Fibroblast of the aortic adventitia (primary cell): ENCODE measurements at regions not wholly inside any gene's neighbourhood (a gene's known extent, or its start where the extent isn't known, plus 50 kb on each side); places are given as distances from the start of the nearest gene placed in this dataset.
A peak's percentile ranks its signal among the peaks of the same experiment; 100 is the strongest.
"Not testable (repeated sequence)": the region's sequence is repeated elsewhere in the genome, so short reads cannot be mapped to it uniquely, and the experiment has no call there.

ENCODE experiments used
- DNase-seq: peaks from one replicate; pipeline ENCODE4 v3.0.0-alpha.2; 2010; ENCODE audit warnings: low read depth
- H3K4me3 ChIP-seq: 2 replicates; pipeline ENCODE4 v1.5.1; 2011; ENCODE audit warnings: low read depth, mild to moderate bottlenecking, control low read depth, low read length, moderate library complexity

- DNase-seq, H3K4me3 ChIP-seq: not testable (repeated sequence)
These were observed 1336.5 kb downstream of the SPATA31A7 start for GRCh38 chr9:62526306-62526705.

GRCh38 chr9:62532162-62532776, 1342.4 kb downstream of the SPATA31A7 start:
- peak overlapping the region; percentile 51 for H3K4me3 ChIP-seq

GRCh38 chr9:62532777-62533173, 1342.9 kb downstream of the SPATA31A7 start:
- peak overlapping the region; percentile 42 for H3K4me3 ChIP-seq
- DNase-seq = not testable (repeated sequence)

More at GRCh38 chr9:62532162-62532776, 1342.4 kb downstream of the SPATA31A7 start:
- DNase-seq = not testable (repeated sequence)

GRCh38 chr9:62550539-62550938, 1360.7 kb downstream of the SPATA31A7 start:
- H3K4me3 ChIP-seq, DNase-seq: not testable (repeated sequence)

- DNase-seq, H3K4me3 ChIP-seq: not testable (repeated sequence)
These were observed 1370.8 kb downstream of the SPATA31A7 start for GRCh38 chr9:62560603-62561002.

- DNase-seq, H3K4me3 ChIP-seq: not testable (repeated sequence)
These were observed 1375.3 kb downstream of the SPATA31A7 start for GRCh38 chr9:62565132-62565531.

- DNase-seq, H3K4me3 ChIP-seq: not testable (repeated sequence)
These were observed 1376.6 kb downstream of the SPATA31A7 start for GRCh38 chr9:62566430-62566829.

- not testable (repeated sequence) for DNase-seq, H3K4me3 ChIP-seq
These were observed 1407.3 kb downstream of the SPATA31A7 start for GRCh38 chr9:62597128-62597527.
